ENCODE measurements at regions not wholly inside any gene's neighbourhood (a gene's known extent, or its start where the extent isn't known, plus 50 kb on each side); places are given as distances from the start of the nearest gene placed in this dataset.

- H3K4me3 ChIP-seq (ENCODE audit: low read depth, low read length): no peak overlapping the region
- TF ChIP-seq CTCF (IDR thresholded peaks at IDR 0.05; ENCODE audit: low read depth, low read length): no peak
- no peaks in the 10 kb centered on the region for H3K36me3 ChIP-seq
- H3K27me3 ChIP-seq: peaks cover 3% of the 10 kb centered on the region; the same call in 1 of the 2 replicates
- no peaks in the 10 kb centered on the region for H3K9me3 ChIP-seq
- H3K4me1 ChIP-seq: no peaks in the 10 kb centered on the region
- no peak for DNase-seq
Measured at GRCh38 chr6:3546121-3546520, 89.3 kb upstream of the SLC22A23 start.

GRCh38 chr6:3545156-3545555 is 88.3 kb upstream of the SLC22A23 start:
- Histone ChIP-seq H3K9me3 (no peaks in the 10 kb centered on the region), H3K4me1 (no peaks in the 10 kb centered on the region), H3K27me3 (peaks cover 5% of the 10 kb centered on the region; the same call in 1 of the 2 replicates), H3K36me3 (no peaks in the 10 kb centered on the region), H3K4me3 (ENCODE audit: low read depth, low read length) (no peak overlapping the region)
- TF ChIP-seq CTCF (IDR thresholded peaks at IDR 0.05; ENCODE audit: low read depth, low read length): no peak
- no peak for DNase-seq

GRCh38 chr6:3542032-3542640 is 85.3 kb upstream of the SLC22A23 start:
- H3K4me1 ChIP-seq: no peaks in the 10 kb centered on the region
- DNase-seq: no peak
- no peak overlapping the region for H3K4me3 ChIP-seq (ENCODE audit: low read depth, low read length)
- no peaks in the 10 kb centered on the region for H3K36me3 ChIP-seq
- no peak for TF ChIP-seq CTCF (IDR thresholded peaks at IDR 0.05; ENCODE audit: low read depth, low read length)
- no peaks in the 10 kb centered on the region for H3K9me3 ChIP-seq
- peaks cover 5% of the 10 kb centered on the region; the same call in 1 of the 2 replicates for H3K27me3 ChIP-seq

GRCh38 chr6:3541006-3541585 is 84.2 kb upstream of the SLC22A23 start:
- H3K27me3 ChIP-seq: peaks cover 11% of the 10 kb centered on the region
- TF ChIP-seq CTCF (IDR thresholded peaks at IDR 0.05; ENCODE audit: low read depth, low read length): no peak
- no peak overlapping the region for H3K4me3 ChIP-seq (ENCODE audit: low read depth, low read length)
- no peak for DNase-seq
- H3K4me1 ChIP-seq: no peaks in the 10 kb centered on the region
- no peaks in the 10 kb centered on the region for H3K9me3 ChIP-seq
- no peaks in the 10 kb centered on the region for H3K36me3 ChIP-seq

GRCh38 chr6:3540253-3540820 is 83.5 kb upstream of the SLC22A23 start:
- H3K9me3 ChIP-seq: no peaks in the 10 kb centered on the region
- H3K36me3 ChIP-seq: no peaks in the 10 kb centered on the region
- TF ChIP-seq CTCF (IDR thresholded peaks at IDR 0.05; ENCODE audit: low read depth, low read length): no peak
- H3K4me3 ChIP-seq (ENCODE audit: low read depth, low read length): no peak overlapping the region
- peaks cover 19% of the 10 kb centered on the region for H3K27me3 ChIP-seq
- DNase-seq: no peak
- H3K4me1 ChIP-seq: no peaks in the 10 kb centered on the region

GRCh38 chr6:3538536-3538935 is 81.7 kb upstream of the SLC22A23 start:
- Histone ChIP-seq H3K4me3 (ENCODE audit: low read depth, low read length) (no peak overlapping the region), H3K27me3 (peaks cover 28% of the 10 kb centered on the region), H3K9me3 (no peaks in the 10 kb centered on the region), H3K4me1 (no peaks in the 10 kb centered on the region), H3K36me3 (no peaks in the 10 kb centered on the region)
- TF ChIP-seq CTCF (IDR thresholded peaks at IDR 0.05; ENCODE audit: low read depth, low read length): no peak
- no peak for DNase-seq
